ENCODE measurements at regions not wholly inside any gene's neighbourhood (a gene's known extent, or its start where the extent isn't known, plus 50 kb on each side); places are given as distances from the start of the nearest gene placed in this dataset.

DNA sequence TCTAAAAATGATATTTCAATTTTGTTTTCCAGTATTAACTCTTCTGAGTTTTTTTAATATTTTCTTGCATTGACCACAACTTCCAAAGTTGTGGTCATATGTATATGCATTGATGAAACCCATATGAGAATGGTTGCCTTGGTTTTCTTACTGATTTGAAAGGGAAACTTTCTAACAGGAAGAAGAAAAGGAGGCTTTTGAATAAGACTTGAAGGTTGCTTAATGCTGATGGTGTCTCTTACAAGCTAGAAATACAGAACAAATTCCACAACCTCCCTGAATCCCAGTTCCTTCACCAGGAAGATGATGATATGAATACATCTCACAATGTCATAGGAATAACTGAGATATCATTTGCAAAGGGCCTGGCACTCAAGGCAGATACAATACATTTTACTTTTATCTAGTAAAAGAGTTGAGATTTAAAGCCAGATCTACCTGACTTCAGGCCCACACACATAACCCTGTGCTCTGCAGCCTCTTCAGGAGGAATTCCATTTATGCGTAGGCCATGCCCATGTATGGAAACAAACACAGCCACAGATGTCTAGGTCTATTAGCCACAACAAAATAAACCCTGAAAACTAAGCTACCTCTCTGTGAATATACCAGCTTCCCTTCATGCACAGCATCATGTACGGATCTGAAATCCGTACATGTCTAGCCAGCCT is 165.4 kb upstream of the PLEKHG7 start:
- TF ChIP-seq, protein P1, sequence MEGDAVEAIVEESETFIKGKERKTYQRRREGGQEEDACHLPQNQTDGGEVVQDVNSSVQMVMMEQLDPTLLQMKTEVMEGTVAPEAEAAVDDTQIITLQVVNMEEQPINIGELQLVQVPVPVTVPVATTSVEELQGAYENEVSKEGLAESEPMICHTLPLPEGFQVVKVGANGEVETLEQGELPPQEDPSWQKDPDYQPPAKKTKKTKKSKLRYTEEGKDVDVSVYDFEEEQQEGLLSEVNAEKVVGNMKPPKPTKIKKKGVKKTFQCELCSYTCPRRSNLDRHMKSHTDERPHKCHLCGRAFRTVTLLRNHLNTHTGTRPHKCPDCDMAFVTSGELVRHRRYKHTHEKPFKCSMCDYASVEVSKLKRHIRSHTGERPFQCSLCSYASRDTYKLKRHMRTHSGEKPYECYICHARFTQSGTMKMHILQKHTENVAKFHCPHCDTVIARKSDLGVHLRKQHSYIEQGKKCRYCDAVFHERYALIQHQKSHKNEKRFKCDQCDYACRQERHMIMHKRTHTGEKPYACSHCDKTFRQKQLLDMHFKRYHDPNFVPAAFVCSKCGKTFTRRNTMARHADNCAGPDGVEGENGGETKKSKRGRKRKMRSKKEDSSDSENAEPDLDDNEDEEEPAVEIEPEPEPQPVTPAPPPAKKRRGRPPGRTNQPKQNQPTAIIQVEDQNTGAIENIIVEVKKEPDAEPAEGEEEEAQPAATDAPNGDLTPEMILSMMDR (conservative IDR thresholded peaks at IDR 0.05): no peak
- TF ChIP-seq ZFX (IDR thresholded peaks at IDR 0.05): no peak
